ENCODE measurements at regions not wholly inside any gene's neighbourhood (a gene's known extent, or its start where the extent isn't known, plus 50 kb on each side); places are given as distances from the start of the nearest gene placed in this dataset.
"Not testable (repeated sequence)": the region's sequence is repeated elsewhere in the genome, so short reads cannot be mapped to it uniquely, and the experiment has no call there.

GRCh38 chrX:25124391-25124790 lies 108.6 kb upstream of the ARX start:
- Histone ChIP-seq H3K36me3 (no peaks in the 10 kb centered on the region), H3K9me3 (no peaks in the 10 kb centered on the region), H3K27ac (no peak overlapping the region), H3K4me3 (no peak overlapping the region), H3K27me3 (peaks cover 0 to 5% of the 10 kb centered on the region in 2 donors), H3K4me1 (no peaks in the 10 kb centered on the region)
- intact Hi-C loops (cut with DNase I; ENCODE audit: low total_unique reads): no loop called here
- no peak for DNase-seq
- TF ChIP-seq CTCF (IDR thresholded peaks at IDR 0.05) (no peak), POLR2A (IDR thresholded peaks at IDR 0.05) (no peak)

- H3K27ac ChIP-seq: no peak overlapping the region
- TF ChIP-seq CTCF (IDR thresholded peaks at IDR 0.05): no peak
- no peak for TF ChIP-seq POLR2A (IDR thresholded peaks at IDR 0.05)
- no peaks in the 10 kb centered on the region for H3K9me3 ChIP-seq
- H3K27me3 ChIP-seq: no peaks in the 10 kb centered on the region
- no peaks in the 10 kb centered on the region for H3K4me1 ChIP-seq
- intact Hi-C loops (cut with DNase I; ENCODE audit: low total_unique reads): no loop called here
- H3K4me3 ChIP-seq: no peak overlapping the region
- no peaks in the 10 kb centered on the region for H3K36me3 ChIP-seq
- DNase-seq: no peak
These were observed 96.4 kb upstream of the ARX start for GRCh38 chrX:25112156-25112555.

GRCh38 chrX:25108481-25108880 lies 92.7 kb upstream of the ARX start:
- Histone ChIP-seq H3K36me3 (no peaks in the 10 kb centered on the region), H3K9me3 (no peaks in the 10 kb centered on the region), H3K4me3 (no peak overlapping the region), H3K27me3 (no peaks in the 10 kb centered on the region), H3K27ac (no peak overlapping the region), H3K4me1 (no peaks in the 10 kb centered on the region)
- intact Hi-C loops (cut with DNase I; ENCODE audit: low total_unique reads): no loop called here
- no peak for DNase-seq
- TF ChIP-seq CTCF (IDR thresholded peaks at IDR 0.05): no peak
- no peak for TF ChIP-seq POLR2A (IDR thresholded peaks at IDR 0.05)

- Histone ChIP-seq H3K36me3 (no peaks in the 10 kb centered on the region), H3K9me3 (no peaks in the 10 kb centered on the region), H3K27me3 (no peaks in the 10 kb centered on the region), H3K4me1 (no peaks in the 10 kb centered on the region), H3K4me3 (no peak overlapping the region), H3K27ac (no peak overlapping the region)
- DNase-seq: no peak
- TF ChIP-seq POLR2A (IDR thresholded peaks at IDR 0.05): no peak
- TF ChIP-seq CTCF (IDR thresholded peaks at IDR 0.05): no peak
- intact Hi-C loops (cut with DNase I; ENCODE audit: low total_unique reads): no loop called here
These were observed 89.5 kb upstream of the ARX start for GRCh38 chrX:25105221-25105620.

- Histone ChIP-seq H3K36me3 (no peaks in the 10 kb centered on the region), H3K27ac (no peak overlapping the region), H3K9me3 (no peaks in the 10 kb centered on the region), H3K27me3 (peaks cover 0 to 4% of the 10 kb centered on the region in 2 donors), H3K4me1 (no peaks in the 10 kb centered on the region), H3K4me3 (no peak overlapping the region)
- TF ChIP-seq CTCF (IDR thresholded peaks at IDR 0.05) (no peak), POLR2A (IDR thresholded peaks at IDR 0.05) (no peak)
- DNase-seq: no peak
- intact Hi-C loops (cut with DNase I; ENCODE audit: low total_unique reads): no loop called here
These were observed 80.8 kb upstream of the ARX start for GRCh38 chrX:25096522-25097045.

- H3K36me3 ChIP-seq; DNase-seq; H3K27ac ChIP-seq; H3K4me1 ChIP-seq; H3K27me3 ChIP-seq; intact Hi-C loops (cut with DNase I; ENCODE audit: low total_unique reads); H3K9me3 ChIP-seq; H3K4me3 ChIP-seq: not testable (repeated sequence)
These were observed 75.4 kb upstream of the ARX start for GRCh38 chrX:25091152-25091551.
